Endodermal cell (in vitro differentiated cells): ENCODE measurements at regions not wholly inside any gene's neighbourhood (a gene's known extent, or its start where the extent isn't known, plus 50 kb on each side); places are given as distances from the start of the nearest gene placed in this dataset.

Experiments
- DNase-seq: peaks from one replicate; pipeline ENCODE4 v3.0.0-alpha.2; 2017
- H3K27ac ChIP-seq: 2 replicates; pipeline ENCODE4 v1.5.1; 2013; ENCODE audit warnings: mild to moderate bottlenecking, low read depth, low read length, moderate library complexity
- H3K27me3 ChIP-seq: 2 replicates; pipeline ENCODE4 v1.6.1; 2013; ENCODE audit warnings: mild to moderate bottlenecking, low read length, moderate library complexity; ENCODE audit not compliant: insufficient read depth, control insufficient read depth, poor library complexity, severe bottlenecking
- H3K36me3 ChIP-seq: 2 replicates; pipeline ENCODE4 v1.7.0; 2013; ENCODE audit warnings: mild to moderate bottlenecking, low read length, moderate library complexity; ENCODE audit not compliant: control insufficient read depth, insufficient read depth
- H3K4me1 ChIP-seq: one replicate; pipeline ENCODE4 v1.7.0; 2013; ENCODE audit warnings: low read length; ENCODE audit not compliant: control insufficient read depth, insufficient read depth
- H3K4me3 ChIP-seq: 2 replicates; pipeline ENCODE4 v1.5.1; 2013; ENCODE audit warnings: mild to moderate bottlenecking, low read length, moderate library complexity
- H3K9ac ChIP-seq: 2 replicates; pipeline ENCODE4 v1.6.1; 2013; ENCODE audit warnings: mild to moderate bottlenecking, low read length, moderate library complexity; ENCODE audit not compliant: poor library complexity, severe bottlenecking; ENCODE audit errors: extremely low read depth
- H3K9me3 ChIP-seq: 2 replicates; pipeline ENCODE4 v1.6.1; 2013; ENCODE audit warnings: mild to moderate bottlenecking, low read length, moderate library complexity; ENCODE audit not compliant: control insufficient read depth
- H3K27ac Mint-ChIP-seq: 2 replicates; pipeline ENCODE4 v1.8.0; 2020; ENCODE audit warnings: mixed read lengths
- H3K27me3 Mint-ChIP-seq: 2 replicates; pipeline ENCODE4 v1.8.0; 2021; ENCODE audit warnings: mild to moderate bottlenecking, mixed read lengths; ENCODE audit not compliant: insufficient read depth
- H3K36me3 Mint-ChIP-seq: 2 replicates; pipeline ENCODE4 v1.8.0; 2020; ENCODE audit warnings: low read depth, mixed read lengths
- H3K4me1 Mint-ChIP-seq: 2 replicates; pipeline ENCODE4 v1.8.0; 2020; ENCODE audit warnings: mixed read lengths
- H3K4me3 Mint-ChIP-seq: 2 replicates; pipeline ENCODE4 v1.8.0; 2020; ENCODE audit warnings: mild to moderate bottlenecking, moderate library complexity, mixed read lengths
- H3K9me3 Mint-ChIP-seq: 2 replicates; pipeline ENCODE4 v1.8.0; 2020; ENCODE audit warnings: mild to moderate bottlenecking, mixed read lengths
- WGBS, 2 experiments: methylation state at CpG; one replicate each; pipeline versions ENCODE4 v1.1.5 to v1.1.7; 2013; ENCODE audit warnings: missing lambda C conversion rate in 2 of 2, mixed read lengths in 1 of 2; ENCODE audit not compliant: insufficient coverage in 1 of 2, insufficient read length in 1 of 2; 5-methylcytosine and 5-hydroxymethylcytosine counted together
- TF ChIP-seq, protein P1 (sequence below): fragments of 200-600 bp; sonication (generic); conservative IDR thresholded peaks from 2 replicates; pipeline ENCODE4 v1.5.0; 2021; ENCODE audit warnings: antibody characterized with exemption, mild to moderate bottlenecking

DNA sequence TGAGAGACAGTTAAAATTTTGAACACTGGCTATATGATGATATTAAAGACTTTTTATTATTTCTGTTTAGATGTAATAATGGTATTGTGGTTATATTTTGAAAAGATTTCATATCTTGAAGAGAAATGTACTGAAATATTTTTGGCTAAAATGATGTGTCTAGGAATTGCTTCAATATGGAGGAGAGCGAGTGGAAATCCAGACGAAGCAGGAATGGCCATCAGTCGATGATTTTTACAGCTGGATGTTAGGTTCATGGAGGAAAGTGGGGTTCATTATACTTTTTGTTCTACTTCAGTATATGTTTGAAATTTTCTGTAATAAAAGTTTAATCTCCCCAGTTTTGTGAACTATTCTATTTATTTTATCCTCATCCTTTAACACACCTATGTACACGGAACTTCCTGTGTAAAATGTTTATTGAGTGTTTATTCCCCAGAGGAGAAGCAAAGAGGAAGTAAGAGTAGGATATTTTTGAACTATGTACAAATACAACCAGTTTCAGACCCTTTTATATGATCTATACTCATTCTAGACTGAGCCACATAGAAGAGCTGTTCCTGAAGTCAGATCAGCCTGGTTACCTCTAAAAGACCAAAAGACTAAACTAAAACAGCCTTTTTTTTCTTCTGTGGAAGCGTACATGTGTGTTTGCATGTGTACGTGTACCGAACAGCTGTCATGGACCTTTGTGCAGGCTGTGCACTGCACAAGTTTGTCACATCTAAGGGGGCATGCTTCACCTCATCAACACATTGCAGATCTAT lies 211.0 kb upstream of the NUDT4 start:
- Histone ChIP-seq H3K4me3 (no peak overlapping the region), H3K4me1 (no peaks in the 10 kb centered on the region), H3K27ac (no peak overlapping the region), H3K9ac (no peak overlapping the region), H3K27me3 (no peaks in the 10 kb centered on the region), H3K36me3 (no peaks in the 10 kb centered on the region), H3K9me3 (no peaks in the 10 kb centered on the region)
- Mint-ChIP-seq H3K36me3 (no peaks in the 10 kb centered on the region), H3K27ac (no peak overlapping the region), H3K9me3 (no peaks in the 10 kb centered on the region), H3K4me1 (peaks cover 26% of the 10 kb centered on the region), H3K4me3 (no peak overlapping the region), H3K27me3 (peaks cover 18% of the 10 kb centered on the region)
- TF ChIP-seq, protein P1, sequence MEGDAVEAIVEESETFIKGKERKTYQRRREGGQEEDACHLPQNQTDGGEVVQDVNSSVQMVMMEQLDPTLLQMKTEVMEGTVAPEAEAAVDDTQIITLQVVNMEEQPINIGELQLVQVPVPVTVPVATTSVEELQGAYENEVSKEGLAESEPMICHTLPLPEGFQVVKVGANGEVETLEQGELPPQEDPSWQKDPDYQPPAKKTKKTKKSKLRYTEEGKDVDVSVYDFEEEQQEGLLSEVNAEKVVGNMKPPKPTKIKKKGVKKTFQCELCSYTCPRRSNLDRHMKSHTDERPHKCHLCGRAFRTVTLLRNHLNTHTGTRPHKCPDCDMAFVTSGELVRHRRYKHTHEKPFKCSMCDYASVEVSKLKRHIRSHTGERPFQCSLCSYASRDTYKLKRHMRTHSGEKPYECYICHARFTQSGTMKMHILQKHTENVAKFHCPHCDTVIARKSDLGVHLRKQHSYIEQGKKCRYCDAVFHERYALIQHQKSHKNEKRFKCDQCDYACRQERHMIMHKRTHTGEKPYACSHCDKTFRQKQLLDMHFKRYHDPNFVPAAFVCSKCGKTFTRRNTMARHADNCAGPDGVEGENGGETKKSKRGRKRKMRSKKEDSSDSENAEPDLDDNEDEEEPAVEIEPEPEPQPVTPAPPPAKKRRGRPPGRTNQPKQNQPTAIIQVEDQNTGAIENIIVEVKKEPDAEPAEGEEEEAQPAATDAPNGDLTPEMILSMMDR: no peak
- 95 to 100% methylated on average over 3 to 6 of the region's 7 CpGs for WGBS, 2 experiments
- DNase-seq: no peak

DNA sequence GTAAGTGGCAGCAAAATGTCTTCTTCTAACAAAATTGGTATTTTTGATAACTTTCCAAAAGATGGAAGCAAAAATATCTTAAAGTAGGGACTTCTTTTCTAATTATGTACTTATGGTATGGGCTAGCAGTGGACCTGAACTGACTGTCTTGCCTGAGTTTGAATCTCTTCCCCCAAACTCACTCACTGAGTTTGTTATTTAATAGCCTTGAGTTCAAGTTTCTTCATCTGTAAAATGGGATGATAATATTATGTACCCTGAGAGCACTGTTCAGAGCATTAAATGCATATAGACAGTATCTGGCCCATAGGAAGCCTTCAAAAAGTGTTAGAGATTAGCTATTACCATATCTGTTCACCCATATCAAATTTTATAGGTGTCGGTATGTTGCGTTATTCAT lies 210.4 kb upstream of the NUDT4 start:
- Histone ChIP-seq H3K36me3 (no peaks in the 10 kb centered on the region), H3K9ac (no peak overlapping the region), H3K9me3 (no peaks in the 10 kb centered on the region), H3K27me3 (no peaks in the 10 kb centered on the region), H3K4me1 (no peaks in the 10 kb centered on the region), H3K27ac (no peak overlapping the region), H3K4me3 (peak overlapping the region; percentile 61)
- H3K27ac Mint-ChIP-seq: no peak overlapping the region
- no peaks in the 10 kb centered on the region for H3K9me3 Mint-ChIP-seq
- TF ChIP-seq, protein P1: no peak
- DNase-seq: no peak
- no peak overlapping the region for H3K4me3 Mint-ChIP-seq
- peaks cover 18% of the 10 kb centered on the region for H3K27me3 Mint-ChIP-seq
- H3K4me1 Mint-ChIP-seq: peaks cover 26% of the 10 kb centered on the region
- WGBS, 2 experiments: 84 to 100% methylated on average over 1 to 2 of the region's 2 CpGs
- no peaks in the 10 kb centered on the region for H3K36me3 Mint-ChIP-seq

DNA sequence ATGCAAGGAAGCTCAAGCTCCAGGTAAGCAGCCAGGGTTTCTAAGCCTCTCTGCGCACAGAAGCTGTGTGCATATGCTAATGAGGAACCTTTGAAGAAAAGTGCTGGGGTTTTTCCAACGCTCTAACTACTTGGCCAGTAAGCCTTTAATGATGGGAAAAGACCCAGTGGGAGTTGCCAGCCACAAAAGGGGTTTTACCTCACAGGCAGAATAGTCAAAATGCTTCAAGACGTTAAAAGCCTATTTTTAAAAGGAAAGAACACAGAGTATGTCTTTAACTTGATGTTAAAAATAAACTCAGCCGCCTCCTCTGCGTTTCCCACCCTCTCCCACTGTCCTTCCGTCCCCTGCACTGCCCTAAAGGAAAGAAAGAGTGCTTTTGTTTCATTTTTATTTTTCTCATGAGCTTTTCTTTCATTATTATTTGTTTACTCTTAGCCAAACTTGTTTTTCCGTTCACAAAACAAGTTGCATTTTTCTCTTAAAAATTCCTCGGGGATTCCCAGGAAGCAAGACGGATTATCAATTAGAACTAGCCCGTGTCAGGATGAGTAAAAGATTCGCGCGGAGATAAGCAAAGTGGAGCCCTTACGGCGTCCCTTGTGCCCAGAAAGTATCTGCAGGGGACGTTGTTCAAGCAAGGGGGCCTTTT lies 209.8 kb upstream of the NUDT4 start:
- Histone ChIP-seq H3K9me3 (no peaks in the 10 kb centered on the region), H3K9ac (no peak overlapping the region), H3K27ac (no peak overlapping the region), H3K36me3 (no peaks in the 10 kb centered on the region), H3K27me3 (no peaks in the 10 kb centered on the region), H3K4me3 (peak overlapping the region; percentile 61), H3K4me1 (no peaks in the 10 kb centered on the region)
- Mint-ChIP-seq H3K27ac (peak overlapping the region; percentile 22), H3K4me3 (peak overlapping the region; percentile 44), H3K36me3 (no peaks in the 10 kb centered on the region), H3K9me3 (no peaks in the 10 kb centered on the region), H3K4me1 (peaks cover 26% of the 10 kb centered on the region), H3K27me3 (peaks cover 18% of the 10 kb centered on the region)
- TF ChIP-seq, protein P1: no peak
- 45 to 57% methylated on average over 11 to 15 of the region's 16 CpGs for WGBS, 2 experiments
- peak; percentile 80 for DNase-seq
